GM18858 (cell line): ENCODE measurements at regions not wholly inside any gene's neighbourhood (a gene's known extent, or its start where the extent isn't known, plus 50 kb on each side); places are given as distances from the start of the nearest gene placed in this dataset.
"Not testable (repeated sequence)": the region's sequence is repeated elsewhere in the genome, so short reads cannot be mapped to it uniquely, and the experiment has no call there.

Experiments
- ATAC-seq: cut with Tn5 transposase; IDR thresholded peaks from one replicate; pipeline ENCODE4 v1.9.1; 2021; ENCODE audit not compliant: unreplicated experiment

GRCh38 chr5:120140501-120140900 lies 323.6 kb upstream of the PRR16 start:
- no peak for ATAC-seq

GRCh38 chr5:120141076-120141475 lies 323.0 kb upstream of the PRR16 start:
- ATAC-seq = no peak

GRCh38 chr5:120146787-120147186 lies 317.3 kb upstream of the PRR16 start:
- no peak for ATAC-seq

DNA sequence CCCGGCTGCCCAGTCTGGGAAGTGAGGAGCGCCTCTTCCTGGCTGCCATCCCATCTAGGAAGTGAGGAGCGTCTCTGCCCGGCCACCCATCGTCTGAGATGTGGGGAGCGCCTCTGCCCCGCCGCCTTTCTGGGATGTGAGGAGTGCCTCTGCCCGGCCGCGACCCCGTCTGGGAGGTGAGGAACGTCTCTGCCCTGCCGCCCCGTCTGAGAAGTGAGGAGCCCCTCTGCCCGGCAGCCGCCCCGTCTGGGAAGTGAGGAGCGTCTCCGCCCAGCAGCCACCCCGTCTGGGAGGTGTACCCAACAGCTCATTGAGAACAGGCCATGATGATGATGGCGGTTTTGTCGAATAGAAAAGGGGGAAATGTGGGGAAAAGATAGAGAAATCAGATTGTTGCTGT lies 316.2 kb upstream of the PRR16 start:
- ATAC-seq = not testable (repeated sequence)

DNA sequence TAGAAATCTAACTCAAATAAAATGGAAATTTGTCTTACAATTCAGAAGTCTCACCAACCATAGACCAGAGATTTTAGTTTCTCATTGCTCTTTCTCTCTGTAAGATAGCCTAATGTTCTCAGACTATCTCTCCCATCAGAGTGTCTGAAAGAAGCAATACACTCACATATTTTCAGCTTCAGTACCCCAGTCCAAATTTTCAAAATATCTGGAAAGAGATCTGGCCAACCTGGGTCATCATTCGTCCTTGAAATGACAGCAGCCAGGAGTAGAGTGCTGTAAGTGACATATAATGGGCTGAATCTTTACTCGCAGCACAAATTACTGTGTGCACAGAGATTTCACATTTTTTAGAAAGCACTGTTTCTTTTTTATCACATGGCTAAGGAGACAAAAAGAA lies 313.3 kb upstream of the PRR16 start:
- ATAC-seq = no peak

DNA sequence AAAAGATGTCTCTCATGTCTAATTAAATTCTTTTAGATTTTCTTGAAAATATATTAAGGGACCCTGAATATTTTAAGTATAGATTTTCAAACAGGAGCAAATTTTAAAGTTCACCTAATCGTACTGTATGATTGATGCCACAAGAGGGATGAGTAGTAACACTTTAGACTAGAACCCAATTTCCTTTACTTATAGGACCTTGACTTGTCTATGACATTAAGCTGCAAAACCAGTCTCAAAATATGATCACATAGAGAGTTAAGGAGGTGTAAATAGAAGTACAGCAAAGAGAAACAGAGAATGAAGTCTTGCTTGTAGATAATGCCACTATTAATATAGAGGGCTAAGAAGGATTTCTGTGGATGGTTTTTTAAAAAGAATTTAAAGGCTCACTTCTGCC lies 312.9 kb upstream of the PRR16 start:
- no peak for ATAC-seq

DNA sequence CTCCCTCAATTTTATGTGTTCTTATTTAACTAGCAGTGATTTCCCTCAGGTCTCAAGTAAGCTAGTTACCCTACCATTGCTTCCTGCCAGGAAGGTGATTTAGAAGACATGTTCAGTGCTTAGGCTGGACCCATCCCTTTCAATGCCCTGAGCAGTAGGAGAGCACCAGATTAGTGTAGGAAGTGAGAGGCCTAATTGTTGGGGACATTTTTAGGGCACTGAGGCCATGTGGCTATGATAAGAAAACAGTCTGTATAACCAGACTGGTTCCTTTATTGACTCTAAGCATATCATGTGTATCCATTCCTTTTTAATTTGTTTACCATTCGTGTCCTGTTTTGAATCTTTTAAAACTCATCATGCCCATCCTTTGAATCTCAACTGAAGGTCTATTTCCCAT lies 312.3 kb upstream of the PRR16 start:
- ATAC-seq = no peak

DNA sequence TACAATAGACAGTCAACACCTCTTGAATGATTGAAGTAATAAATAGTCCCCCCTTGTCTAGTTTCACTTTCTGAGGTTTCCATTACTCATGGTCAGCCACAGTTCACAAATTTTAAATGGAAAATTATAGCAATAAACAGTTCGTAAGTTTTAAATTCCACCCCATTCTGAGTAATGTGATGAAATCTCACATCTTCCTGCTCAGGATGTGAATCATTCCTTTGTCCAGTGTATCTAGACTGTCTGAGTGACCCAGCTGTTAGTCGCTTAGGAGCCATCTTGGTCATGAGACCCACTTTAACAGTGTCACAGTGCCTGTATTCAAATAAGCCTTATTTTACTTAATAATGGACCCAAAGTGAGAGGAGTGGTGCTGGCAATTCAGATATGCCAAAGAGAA lies 311.6 kb upstream of the PRR16 start:
- ATAC-seq = no peak

GRCh38 chr5:120152931-120153330 lies 311.2 kb upstream of the PRR16 start:
- no peak for ATAC-seq

GRCh38 chr5:120153551-120153950 lies 310.5 kb upstream of the PRR16 start:
- no peak for ATAC-seq

GRCh38 chr5:120155873-120156272 lies 308.2 kb upstream of the PRR16 start:
- ATAC-seq = no peak

GRCh38 chr5:120158211-120158610 lies 305.9 kb upstream of the PRR16 start:
- ATAC-seq = no peak

DNA sequence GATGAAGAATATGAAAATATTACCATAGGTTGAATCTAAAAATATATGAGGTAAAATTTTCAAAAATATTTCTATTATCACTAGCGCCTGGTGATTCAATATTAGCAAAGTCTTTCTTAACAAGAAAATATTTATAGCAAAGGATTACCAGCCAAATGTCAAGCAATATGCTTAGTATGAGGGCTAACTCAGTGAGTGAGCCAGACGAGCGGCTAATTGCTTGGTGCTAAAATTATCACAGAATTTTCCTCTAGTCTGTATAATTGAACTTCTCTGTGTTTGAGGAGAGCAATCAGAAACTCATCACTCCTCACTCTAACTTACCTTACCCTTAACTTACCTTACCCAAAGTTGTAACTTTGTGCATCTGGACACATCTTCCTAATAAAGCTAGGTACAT lies 304.9 kb upstream of the PRR16 start:
- no peak for ATAC-seq

DNA sequence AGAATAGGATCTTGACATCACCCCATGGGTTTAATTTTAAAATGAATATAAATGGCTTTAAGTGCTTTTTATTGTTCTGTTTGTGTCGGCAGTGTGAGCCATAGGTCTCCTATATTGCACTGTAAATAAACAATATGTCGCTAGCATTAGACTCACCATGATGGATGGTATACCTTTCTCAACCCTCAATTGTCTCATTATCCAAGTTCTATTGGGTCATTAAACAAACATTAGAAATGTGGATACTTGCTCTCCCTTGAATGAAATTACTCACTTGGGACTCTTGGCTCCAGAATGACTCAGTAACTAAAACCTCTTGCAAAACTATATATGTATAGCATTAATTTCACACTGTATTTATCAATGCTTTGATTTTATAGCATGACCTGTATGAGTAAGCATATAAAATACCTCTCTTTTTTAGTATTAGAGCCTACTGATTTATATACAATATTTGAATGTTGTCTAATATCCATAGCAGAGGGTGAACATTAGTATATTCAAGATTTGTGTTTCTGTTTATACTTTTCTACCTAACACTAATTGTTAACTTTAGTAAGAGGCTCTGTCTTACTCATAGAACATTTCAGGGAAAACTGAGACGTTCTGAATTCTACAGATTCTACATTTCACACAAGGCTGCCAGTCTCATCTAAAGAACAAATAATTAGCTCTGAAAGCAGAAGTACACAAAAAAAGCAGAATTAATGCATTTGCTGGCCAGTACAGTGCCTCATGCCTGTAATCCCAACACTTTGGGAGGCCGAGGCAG lies 303.8 kb upstream of the PRR16 start:
- no peak for ATAC-seq

GRCh38 chr5:120162321-120162720 lies 301.8 kb upstream of the PRR16 start:
- ATAC-seq = no peak

DNA sequence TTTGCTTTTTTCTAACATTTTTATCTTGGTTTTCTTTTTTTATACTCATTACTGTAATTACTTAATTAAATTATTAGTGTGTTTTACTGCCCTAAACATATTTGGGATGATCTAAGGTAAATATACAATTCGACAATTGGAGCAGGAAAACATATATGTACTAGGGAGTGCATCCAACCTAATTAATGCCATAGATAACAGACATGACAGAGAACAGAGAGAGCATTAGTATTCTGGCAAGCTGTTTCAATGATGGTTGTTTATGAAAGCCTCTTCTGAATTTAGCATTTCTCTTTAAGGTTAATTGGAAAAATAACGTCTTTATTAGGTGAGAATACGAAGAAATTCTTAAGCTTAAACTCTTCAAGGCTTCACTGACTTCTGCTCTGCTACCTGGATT lies 300.1 kb upstream of the PRR16 start:
- no peak for ATAC-seq

- no peak for ATAC-seq
Observed at GRCh38 chr5:120164986-120165385, 299.1 kb upstream of the PRR16 start.

DNA sequence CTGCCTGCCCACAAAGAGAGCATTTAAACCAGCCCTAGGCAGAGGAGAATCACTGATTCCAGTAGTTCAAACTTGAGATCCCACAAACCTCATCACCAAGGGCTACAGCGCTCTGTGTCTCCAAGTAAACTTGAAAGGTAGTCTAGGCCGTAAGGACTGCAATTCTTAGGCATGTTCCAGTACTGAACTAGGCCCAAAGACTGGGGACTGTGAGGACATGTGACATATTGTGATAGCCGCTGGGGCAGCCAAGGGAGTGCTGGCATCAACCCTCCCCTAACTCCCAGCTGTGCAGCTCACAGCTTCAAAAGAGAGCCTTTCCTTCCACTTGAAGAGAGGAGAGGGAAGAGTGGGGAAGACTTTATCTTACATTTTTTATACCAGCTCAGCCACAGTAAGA lies 291.0 kb upstream of the PRR16 start:
- ATAC-seq = no peak

DNA sequence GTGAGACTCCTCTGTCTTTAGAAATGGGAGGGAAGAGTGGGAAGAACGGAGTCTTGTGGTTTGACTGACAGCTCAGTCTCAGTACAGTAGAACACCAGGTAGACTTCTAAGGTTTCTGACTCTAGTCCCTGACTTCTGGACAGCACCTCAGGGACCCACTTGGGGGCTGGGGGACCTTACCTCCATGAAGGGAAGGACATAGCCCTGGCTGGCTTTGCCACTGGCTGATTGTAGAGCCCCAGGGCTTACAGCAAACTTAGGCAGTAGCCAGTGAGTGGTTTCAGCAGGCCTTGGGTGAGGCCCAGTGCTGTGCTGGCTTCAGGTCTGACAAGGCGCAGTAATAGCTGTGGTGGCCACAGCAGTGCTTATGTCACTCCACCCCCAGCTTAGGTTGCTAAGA lies 290.0 kb upstream of the PRR16 start:
- no peak for ATAC-seq

DNA sequence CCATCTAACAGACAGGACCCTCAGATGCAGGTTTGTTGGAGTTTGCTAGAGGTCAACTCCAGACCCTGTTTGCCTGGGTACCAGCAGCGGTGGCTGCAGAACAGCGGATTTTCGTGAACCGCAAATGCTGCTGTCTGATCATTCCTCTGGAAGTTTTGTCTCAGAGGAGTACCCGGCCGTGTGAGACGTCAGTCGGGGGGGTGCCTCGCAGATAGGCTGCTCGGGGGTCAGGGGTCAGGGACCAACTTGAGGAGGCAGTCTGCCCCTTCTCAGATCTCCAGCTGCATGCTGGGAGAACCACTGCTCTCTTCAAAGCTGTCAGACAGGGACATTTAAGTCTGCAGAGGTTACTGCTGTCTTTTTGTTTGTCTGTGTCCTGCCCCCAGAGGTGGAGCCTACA lies 282.9 kb upstream of the PRR16 start:
- not testable (repeated sequence) for ATAC-seq

DNA sequence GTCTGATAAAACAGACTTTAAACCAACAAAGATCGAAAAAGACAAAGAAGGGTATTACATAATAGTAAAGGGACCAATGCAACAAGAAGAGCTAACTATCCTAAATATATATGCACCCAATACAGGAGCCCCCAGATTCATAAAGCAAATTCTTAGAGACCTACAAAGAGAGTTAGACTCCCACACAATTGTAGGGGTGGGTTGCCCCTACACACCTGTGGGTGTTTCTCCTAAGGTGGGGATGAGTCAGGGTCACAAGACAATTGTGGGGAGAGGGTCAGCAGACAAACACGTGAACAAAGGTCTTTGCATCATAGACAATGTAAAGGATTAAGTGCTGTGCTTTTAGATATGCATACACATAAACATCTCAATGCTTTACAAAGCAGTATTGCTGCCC lies 269.4 kb upstream of the PRR16 start:
- ATAC-seq = not testable (repeated sequence)

- ATAC-seq = no peak
Observed at GRCh38 chr5:120199559-120199958, 264.5 kb upstream of the PRR16 start.

DNA sequence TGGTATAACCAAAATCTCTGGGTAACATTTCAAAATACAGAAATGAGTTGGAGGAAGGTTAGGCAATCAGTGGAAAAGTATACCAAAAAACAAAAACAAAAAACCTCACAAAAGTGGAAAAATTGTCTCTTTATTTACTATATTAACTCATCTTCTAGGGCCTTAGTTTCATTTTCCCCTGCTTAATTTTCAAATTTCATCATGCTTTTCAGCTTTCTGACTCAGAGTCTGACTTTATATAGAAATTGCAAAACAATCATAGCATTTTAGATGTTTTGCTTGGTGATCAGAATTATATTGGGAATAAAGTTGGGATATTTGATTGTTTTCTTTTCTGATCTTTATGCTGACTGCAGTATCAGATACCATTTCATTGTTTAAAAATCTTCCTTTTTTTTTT lies 257.0 kb upstream of the PRR16 start:
- ATAC-seq = no peak
